Thyroid gland (tissue), 4 donors: ENCODE measurements at regions not wholly inside any gene's neighbourhood (a gene's known extent, or its start where the extent isn't known, plus 50 kb on each side); places are given as distances from the start of the nearest gene placed in this dataset.

Experiments used
- CTCF ChIP-seq, 6 experiments: fragments of 200-600 bp in 3 of 6; fragments of 450-650 bp in 3 of 6; sonication (generic) in 3 of 6; IDR thresholded peaks; one replicate each; pipeline ENCODE4 v1.5.1; 2016 to 2019; ENCODE audit warnings: antibody characterized with exemption in 6 of 6, mild to moderate bottlenecking in 2 of 6, inconsistent platforms in 1 of 6, moderate library complexity in 1 of 6
- POLR2A ChIP-seq, 2 donors: fragments of 450-650 bp; IDR thresholded peaks; one replicate each; pipeline ENCODE4 v1.6.1; 2017; ENCODE audit warnings: antibody characterized with exemption in 2 of 2, mild to moderate bottlenecking in 2 of 2, moderate library complexity in 1 of 2

GRCh38 chr5:33068786-33069185 is 357.7 kb downstream of the NPR3 start:
- TF ChIP-seq CTCF (IDR thresholded peaks at IDR 0.05) (no peak), POLR2A (IDR thresholded peaks at IDR 0.05) (no peak)
